ENCODE measurements at regions not wholly inside any gene's neighbourhood (a gene's known extent, or its start where the extent isn't known, plus 50 kb on each side); places are given as distances from the start of the nearest gene placed in this dataset.

DNA sequence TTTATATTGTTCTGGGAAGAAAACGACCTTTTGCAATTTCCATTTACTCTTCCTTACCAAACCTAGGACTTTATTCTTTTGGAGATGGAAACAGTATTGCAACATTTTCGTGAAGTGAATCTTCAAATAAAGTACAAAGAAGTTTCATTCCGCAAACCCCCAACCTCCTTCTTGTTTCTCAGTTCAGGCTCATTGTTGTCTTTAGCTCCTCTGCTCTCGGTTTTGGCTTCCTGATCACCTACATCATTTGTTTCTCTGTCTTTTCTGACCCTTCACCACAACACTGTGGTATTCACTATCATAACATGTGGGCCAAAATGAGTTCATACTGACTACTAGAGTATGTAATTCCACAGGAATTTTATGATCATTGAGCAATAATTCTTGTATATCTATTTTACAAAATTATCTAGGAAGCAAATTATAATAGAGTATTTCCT is 266.8 kb downstream of the ADAMTS20 start:
- H3K36me3 Mint-ChIP-seq: no peaks in the 10 kb centered on the region

GRCh38 chr12:43284486-43285158 is 267.4 kb downstream of the ADAMTS20 start:
- Histone ChIP-seq H3K4me1 (ENCODE audit: control insufficient read depth in 1 of 2, insufficient read depth in 2 of 2, low read length in 2 of 2) (no peaks in the 10 kb centered on the region), H3K79me2 (ENCODE audit: insufficient read depth, low read length) (no peaks in the 10 kb centered on the region), H3K36me3 (replicated peaks in 1 of 2; ENCODE audit: control insufficient read depth in 1 of 2, insufficient read depth in 2 of 2, low read length in 2 of 2) (no peaks in the 10 kb centered on the region), H3K9ac (ENCODE audit: insufficient read depth, low read length, poor library complexity, severe bottlenecking) (no peak overlapping the region), H4K20me1 (ENCODE audit: insufficient read depth, low read length) (no peaks in the 10 kb centered on the region), H3K4me3 (replicated peaks in 1 of 3; ENCODE audit: low read depth in 2 of 3, low read length in 3 of 3) (no peak overlapping the region), H3K27me3 (ENCODE audit: control insufficient read depth in 2 of 2, insufficient read depth in 2 of 2, low read length in 2 of 2) (no peaks in the 10 kb centered on the region), H2AFZ (ENCODE audit: insufficient read depth, low read depth, low read length, poor library complexity, severe bottlenecking) (no peak overlapping the region), H3K27ac (ENCODE audit: low read depth in 1 of 2, low read length in 2 of 2) (no peak overlapping the region), H3K9me3 (replicated peaks in 1 of 2; ENCODE audit: control insufficient read depth in 1 of 2, insufficient read depth in 1 of 2, low read length in 2 of 2) (no peaks in the 10 kb centered on the region), H3K4me2 (replicated peaks; ENCODE audit: extremely low read depth, low read length, poor library complexity, severe bottlenecking) (no peak overlapping the region)
- peaks cover 0 to 3% (median 0%) of the 10 kb centered on the region in 3 donors for H3K27me3 Mint-ChIP-seq (ENCODE audit: low read depth in 3 of 3)
- TF ChIP-seq, protein P1, sequence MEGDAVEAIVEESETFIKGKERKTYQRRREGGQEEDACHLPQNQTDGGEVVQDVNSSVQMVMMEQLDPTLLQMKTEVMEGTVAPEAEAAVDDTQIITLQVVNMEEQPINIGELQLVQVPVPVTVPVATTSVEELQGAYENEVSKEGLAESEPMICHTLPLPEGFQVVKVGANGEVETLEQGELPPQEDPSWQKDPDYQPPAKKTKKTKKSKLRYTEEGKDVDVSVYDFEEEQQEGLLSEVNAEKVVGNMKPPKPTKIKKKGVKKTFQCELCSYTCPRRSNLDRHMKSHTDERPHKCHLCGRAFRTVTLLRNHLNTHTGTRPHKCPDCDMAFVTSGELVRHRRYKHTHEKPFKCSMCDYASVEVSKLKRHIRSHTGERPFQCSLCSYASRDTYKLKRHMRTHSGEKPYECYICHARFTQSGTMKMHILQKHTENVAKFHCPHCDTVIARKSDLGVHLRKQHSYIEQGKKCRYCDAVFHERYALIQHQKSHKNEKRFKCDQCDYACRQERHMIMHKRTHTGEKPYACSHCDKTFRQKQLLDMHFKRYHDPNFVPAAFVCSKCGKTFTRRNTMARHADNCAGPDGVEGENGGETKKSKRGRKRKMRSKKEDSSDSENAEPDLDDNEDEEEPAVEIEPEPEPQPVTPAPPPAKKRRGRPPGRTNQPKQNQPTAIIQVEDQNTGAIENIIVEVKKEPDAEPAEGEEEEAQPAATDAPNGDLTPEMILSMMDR (IDR thresholded peaks at IDR 0.05): no peak
- H3K9me3 Mint-ChIP-seq: no peaks in the 10 kb centered on the region
- no peak for DNase-seq
- WGBS (ENCODE audit: insufficient coverage): no CpG with 5 or more reads among the region's 2 CpGs
- no peak overlapping the region for H3K4me3 Mint-ChIP-seq
- no peak overlapping the region for H3K27ac Mint-ChIP-seq
- intact Hi-C loops (cut with micrococcal nuclease): no loop called here
- no peaks in the 10 kb centered on the region for H3K36me3 Mint-ChIP-seq
- no peaks in the 10 kb centered on the region for H3K4me1 Mint-ChIP-seq

More for the DNA sequence above, 266.8 kb downstream of the ADAMTS20 start:
- Histone ChIP-seq H3K79me2 (ENCODE audit: insufficient read depth, low read length) (no peaks in the 10 kb centered on the region), H3K36me3 (replicated peaks in 1 of 2; ENCODE audit: control insufficient read depth in 1 of 2, insufficient read depth in 2 of 2, low read length in 2 of 2) (no peaks in the 10 kb centered on the region), H3K27me3 (ENCODE audit: control insufficient read depth in 2 of 2, insufficient read depth in 2 of 2, low read length in 2 of 2) (no peaks in the 10 kb centered on the region), H3K27ac (ENCODE audit: low read depth in 1 of 2, low read length in 2 of 2) (no peak overlapping the region), H2AFZ (ENCODE audit: insufficient read depth, low read depth, low read length, poor library complexity, severe bottlenecking) (no peak overlapping the region), H4K20me1 (ENCODE audit: insufficient read depth, low read length) (no peaks in the 10 kb centered on the region), H3K9ac (ENCODE audit: insufficient read depth, low read length, poor library complexity, severe bottlenecking) (no peak overlapping the region), H3K4me3 (replicated peaks in 1 of 3; ENCODE audit: low read depth in 2 of 3, low read length in 3 of 3) (no peak overlapping the region), H3K9me3 (replicated peaks in 1 of 2; ENCODE audit: control insufficient read depth in 1 of 2, insufficient read depth in 1 of 2, low read length in 2 of 2) (no peaks in the 10 kb centered on the region), H3K4me2 (replicated peaks; ENCODE audit: extremely low read depth, low read length, poor library complexity, severe bottlenecking) (no peak overlapping the region), H3K4me1 (ENCODE audit: control insufficient read depth in 1 of 2, insufficient read depth in 2 of 2, low read length in 2 of 2) (no peaks in the 10 kb centered on the region)
- TF ChIP-seq, protein P1 (IDR thresholded peaks at IDR 0.05): no peak
- no peaks in the 10 kb centered on the region for H3K9me3 Mint-ChIP-seq
- intact Hi-C loops (cut with micrococcal nuclease): no loop called here
- no peak overlapping the region for H3K4me3 Mint-ChIP-seq
- H3K4me1 Mint-ChIP-seq: no peaks in the 10 kb centered on the region
- WGBS (ENCODE audit: insufficient coverage): 83% methylated on average over 3 of the region's 4 CpGs
- no peak overlapping the region for H3K27ac Mint-ChIP-seq
- peaks cover 0 to 3% (median 0%) of the 10 kb centered on the region in 3 donors for H3K27me3 Mint-ChIP-seq (ENCODE audit: low read depth in 3 of 3)
- DNase-seq: no peak
